PC-9 (cell line): ENCODE measurements at regions not wholly inside any gene's neighbourhood (a gene's known extent, or its start where the extent isn't known, plus 50 kb on each side); places are given as distances from the start of the nearest gene placed in this dataset.

ENCODE experiments used
- BruUV-seq: library from RNA; stranded (reverse); fragments of 400-500 nt; replicated peaks from 2 replicates; lab custom pipeline; 2021; lab: Mats Ljungman, UMichigan
- CTCF ChIA-PET: fragments of 300-600 bp; sonication (Branson Sonifier 250); formaldehyde crosslinking; loops from one replicate; lab custom pipeline; 2022; ENCODE audit warnings: antibody characterized with exemption; lab: Charles Lee
- POLR2A ChIA-PET: fragments of 300-600 bp; sonication (Branson Sonifier 250); formaldehyde crosslinking; loops from one replicate; lab custom pipeline; 2022; ENCODE audit warnings: antibody characterized with exemption; ENCODE audit not compliant: unreplicated experiment; lab: Charles Lee
- DNase-seq, 2 experiments: peaks; one replicate each; pipeline versions ENCODE4 v3.0.0 to v3.0.0-alpha.2; 2015 to 2022; ENCODE audit warnings: mixed read lengths in 1 of 2
- H2AFZ ChIP-seq: fragments of 200-600 bp; sonication (generic); 2 replicates; pipeline ENCODE4 v1.8.1; 2017; ENCODE audit warnings: antibody characterized with exemption
- H3F3A ChIP-seq: fragments of 200-600 bp; sonication (generic); 2 replicates; pipeline ENCODE4 v1.8.1; 2017; ENCODE audit warnings: antibody characterized with exemption, mild to moderate bottlenecking, low read depth; ENCODE audit not compliant: insufficient read depth
- H3K27ac ChIP-seq: fragments of 200-600 bp; sonication (generic); 2 replicates; pipeline ENCODE4 v1.6.1; 2016; ENCODE audit warnings: mixed run types
- H3K27me3 ChIP-seq: fragments of 200-600 bp; sonication (generic); 2 replicates; pipeline ENCODE4 v1.6.1; 2016; ENCODE audit warnings: low read depth, mixed run types; ENCODE audit not compliant: insufficient read depth
- H3K36me3 ChIP-seq: fragments of 200-600 bp; sonication (generic); 2 replicates; pipeline ENCODE4 v1.6.1; 2016; ENCODE audit warnings: low read depth, mixed run types
- H3K4me1 ChIP-seq: fragments of 200-600 bp; sonication (generic); replicated peaks from 2 replicates; pipeline ENCODE4 v1.6.1; 2016; ENCODE audit warnings: mixed run types; ENCODE audit not compliant: insufficient read depth
- H3K4me2 ChIP-seq: fragments of 200-600 bp; sonication (generic); 2 replicates; pipeline ENCODE4 v1.6.1; 2017; ENCODE audit warnings: mixed run types
- H3K4me3 ChIP-seq: fragments of 200-600 bp; sonication (generic); 2 replicates; pipeline ENCODE4 v1.6.1; 2016; ENCODE audit warnings: mixed run types
- H3K79me2 ChIP-seq: fragments of 200-600 bp; sonication (generic); 2 replicates; pipeline ENCODE4 v1.6.1; 2017; ENCODE audit warnings: low read depth, mixed run types
- H3K9me2 ChIP-seq: fragments of 200-600 bp; sonication (generic); 2 replicates; pipeline ENCODE4 v1.8.1; 2017; ENCODE audit warnings: mild to moderate bottlenecking; ENCODE audit not compliant: insufficient read depth
- H3K9me3 ChIP-seq: fragments of 200-600 bp; sonication (generic); 2 replicates; pipeline ENCODE4 v1.8.1; 2016; ENCODE audit warnings: low read depth; ENCODE audit not compliant: insufficient read depth
- H4K20me1 ChIP-seq: fragments of 200-600 bp; sonication (generic); 2 replicates; pipeline ENCODE4 v1.8.1; 2017; ENCODE audit not compliant: insufficient read depth
- EZH2 ChIP-seq: fragments of 200-600 bp; sonication (generic); IDR thresholded peaks from 2 replicates; pipeline ENCODE4 v1.8.0; 2017; ENCODE audit warnings: antibody characterized with exemption, low read depth
- intact Hi-C: fragments of 100-400 bp; cut with micrococcal nuclease; formaldehyde crosslinking; loops from one replicate; pipeline ENCODE4 v1.10.0; 2022; ENCODE audit not compliant: unreplicated experiment
- TF ChIP-seq, protein P1 (sequence below): fragments of 200-600 bp; sonication (generic); conservative IDR thresholded peaks from 2 replicates; pipeline ENCODE4 v1.6.1; 2017; ENCODE audit warnings: mixed run types, antibody characterized with exemption, mild to moderate bottlenecking, moderate library complexity

DNA sequence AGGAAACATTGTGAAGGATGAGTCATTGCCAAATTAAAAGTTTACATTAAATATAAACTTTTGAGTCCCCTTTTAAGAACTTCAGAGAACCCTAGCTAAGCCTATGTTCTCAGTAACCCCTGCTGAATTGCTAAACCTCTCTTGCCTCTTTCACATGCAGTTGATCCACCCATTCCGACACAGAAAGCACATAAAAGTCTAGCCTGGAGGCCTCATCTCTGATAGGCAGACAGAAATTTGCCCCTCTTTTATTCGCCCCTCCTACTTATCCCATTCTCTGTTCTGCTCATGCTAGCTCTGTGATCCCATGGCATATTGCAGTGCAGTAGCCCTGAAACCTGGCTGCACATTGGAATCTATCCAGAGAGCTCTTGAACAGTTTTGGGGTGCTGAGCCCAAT lies 58.2 kb upstream of the PDE3B start:
- Histone ChIP-seq H3K9me2 (no peaks in the 10 kb centered on the region), H2AFZ (no peak overlapping the region), H3K79me2 (no peaks in the 10 kb centered on the region), H3K4me3 (no peak overlapping the region), H3F3A (no peaks in the 10 kb centered on the region), H4K20me1 (no peaks in the 10 kb centered on the region), H3K4me1 (0 out of 2 replicates have a peak, but pooled peaks cover 7% of the 10 kb centered on the region), H3K36me3 (no peaks in the 10 kb centered on the region), H3K4me2 (no peak overlapping the region), H3K9me3 (no peaks in the 10 kb centered on the region), H3K27me3 (no peaks in the 10 kb centered on the region), H3K27ac (no peak overlapping the region)
- DNase-seq = no peak
- no TSS peak for BruUV-seq
- TF ChIP-seq, protein P1, sequence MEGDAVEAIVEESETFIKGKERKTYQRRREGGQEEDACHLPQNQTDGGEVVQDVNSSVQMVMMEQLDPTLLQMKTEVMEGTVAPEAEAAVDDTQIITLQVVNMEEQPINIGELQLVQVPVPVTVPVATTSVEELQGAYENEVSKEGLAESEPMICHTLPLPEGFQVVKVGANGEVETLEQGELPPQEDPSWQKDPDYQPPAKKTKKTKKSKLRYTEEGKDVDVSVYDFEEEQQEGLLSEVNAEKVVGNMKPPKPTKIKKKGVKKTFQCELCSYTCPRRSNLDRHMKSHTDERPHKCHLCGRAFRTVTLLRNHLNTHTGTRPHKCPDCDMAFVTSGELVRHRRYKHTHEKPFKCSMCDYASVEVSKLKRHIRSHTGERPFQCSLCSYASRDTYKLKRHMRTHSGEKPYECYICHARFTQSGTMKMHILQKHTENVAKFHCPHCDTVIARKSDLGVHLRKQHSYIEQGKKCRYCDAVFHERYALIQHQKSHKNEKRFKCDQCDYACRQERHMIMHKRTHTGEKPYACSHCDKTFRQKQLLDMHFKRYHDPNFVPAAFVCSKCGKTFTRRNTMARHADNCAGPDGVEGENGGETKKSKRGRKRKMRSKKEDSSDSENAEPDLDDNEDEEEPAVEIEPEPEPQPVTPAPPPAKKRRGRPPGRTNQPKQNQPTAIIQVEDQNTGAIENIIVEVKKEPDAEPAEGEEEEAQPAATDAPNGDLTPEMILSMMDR = no peak
- TF ChIP-seq EZH2 = no peak
- CTCF ChIA-PET = no interaction called here
- intact Hi-C loops = no loop called here
- POLR2A ChIA-PET = no interaction called here

DNA sequence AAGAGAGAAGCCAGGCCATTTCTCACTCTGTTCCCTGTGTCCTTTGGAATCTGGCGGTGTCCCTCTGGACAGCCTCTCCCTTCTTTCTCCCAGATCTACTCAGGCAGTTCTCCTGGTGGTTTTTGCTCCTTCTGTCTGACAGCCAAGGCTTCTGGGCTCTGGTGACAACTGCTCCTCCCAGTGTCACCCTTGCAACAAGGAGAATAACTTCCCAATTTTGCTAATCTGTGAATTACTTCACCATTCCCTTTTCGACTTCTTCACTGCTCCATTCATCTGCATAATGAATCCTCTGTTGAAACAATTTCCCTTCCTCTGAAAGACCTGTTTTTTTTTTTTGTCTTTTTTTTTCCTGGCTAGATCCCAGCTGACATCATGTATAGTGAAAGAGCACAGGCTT lies 56.3 kb upstream of the PDE3B start:
- H3K4me2 ChIP-seq = no peak overlapping the region
- H3K27me3 ChIP-seq = no peaks in the 10 kb centered on the region
- H3K79me2 ChIP-seq = no peaks in the 10 kb centered on the region
- no peaks in the 10 kb centered on the region for H3F3A ChIP-seq
- no TSS peak for BruUV-seq
- H2AFZ ChIP-seq = no peak overlapping the region
- POLR2A ChIA-PET = no interaction called here
- no peaks in the 10 kb centered on the region for H3K36me3 ChIP-seq
- 0 out of 2 replicates have a peak, but pooled peaks cover 7% of the 10 kb centered on the region for H3K4me1 ChIP-seq
- no peaks in the 10 kb centered on the region for H4K20me1 ChIP-seq
- no peak overlapping the region for H3K27ac ChIP-seq
- TF ChIP-seq EZH2 = no peak
- TF ChIP-seq, protein P1 = no peak
- H3K4me3 ChIP-seq = no peak overlapping the region
- DNase-seq = no peak
- intact Hi-C loops = no loop called here
- CTCF ChIA-PET = no interaction called here
- no peaks in the 10 kb centered on the region for H3K9me3 ChIP-seq
- no peaks in the 10 kb centered on the region for H3K9me2 ChIP-seq

DNA sequence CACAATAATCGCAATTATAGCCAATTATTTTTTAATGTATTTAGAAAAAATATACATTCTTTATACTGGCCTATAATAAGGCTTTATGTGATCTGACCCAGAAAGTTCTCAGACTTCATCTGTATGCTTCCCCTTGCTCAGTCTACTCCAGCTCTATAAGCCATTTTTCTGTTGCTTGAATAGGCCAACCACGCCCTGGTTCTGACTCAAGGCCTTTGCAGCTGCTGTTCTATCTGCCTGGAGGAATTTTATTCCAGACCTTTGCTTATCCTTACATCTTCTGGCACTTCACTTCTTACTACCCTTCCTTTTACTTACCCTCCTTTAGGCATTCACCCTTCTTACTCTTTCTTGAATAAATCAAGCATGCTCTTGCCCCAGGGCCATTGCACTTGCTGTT lies 54.9 kb upstream of the PDE3B start:
- Histone ChIP-seq H3K27me3 (no peaks in the 10 kb centered on the region), H3K4me3 (no peak overlapping the region), H4K20me1 (no peaks in the 10 kb centered on the region), H3K4me2 (no peak overlapping the region), H3K79me2 (no peaks in the 10 kb centered on the region), H3K4me1 (0 out of 2 replicates have a peak, but pooled peaks cover 7% of the 10 kb centered on the region), H3K9me3 (no peaks in the 10 kb centered on the region), H3K9me2 (no peaks in the 10 kb centered on the region), H3K36me3 (no peaks in the 10 kb centered on the region), H2AFZ (no peak overlapping the region), H3F3A (no peaks in the 10 kb centered on the region), H3K27ac (no peak overlapping the region)
- no peak for DNase-seq
- POLR2A ChIA-PET = no interaction called here
- no TSS peak for BruUV-seq
- CTCF ChIA-PET = no interaction called here
- intact Hi-C loops = no loop called here
- TF ChIP-seq, protein P1 = no peak
- TF ChIP-seq EZH2 = no peak
